ENCODE measurements at regions not wholly inside any gene's neighbourhood (a gene's known extent, or its start where the extent isn't known, plus 50 kb on each side); places are given as distances from the start of the nearest gene placed in this dataset.

DNA sequence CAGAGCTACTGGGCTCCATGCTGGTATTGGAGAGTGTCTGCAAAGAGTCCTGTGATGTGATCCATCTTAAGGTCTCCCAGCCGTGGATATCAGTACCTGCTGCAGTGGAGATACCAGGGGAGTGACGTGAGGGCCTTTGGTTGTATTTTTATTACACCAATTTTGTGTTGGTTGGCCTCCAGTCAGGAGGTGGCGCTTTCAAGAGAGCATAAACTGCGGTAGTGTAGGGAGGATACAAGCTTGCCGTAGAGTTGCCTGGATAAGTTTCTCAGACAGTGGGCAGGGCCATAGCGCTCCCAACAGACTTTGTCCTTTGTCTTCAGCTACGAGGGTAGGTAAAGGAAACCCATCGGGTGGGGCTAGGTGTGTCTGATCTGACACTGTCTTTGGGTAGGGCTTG, 113.0 kb upstream of the CEP162 start:
- H3K27ac ChIP-seq: no peak overlapping the region
- no peak for TF ChIP-seq Cebpa-rat (IDR thresholded peaks at IDR 0.05)
- H3K4me3 ChIP-seq: no peak overlapping the region
- H3K9ac ChIP-seq: no peak overlapping the region
- H3K36me3 ChIP-seq: no peaks in the 10 kb centered on the region
- no peaks in the 10 kb centered on the region for H3K4me1 ChIP-seq
- H4K20me1 ChIP-seq: no peaks in the 10 kb centered on the region
- H3K9me3 ChIP-seq (replicated peaks in 1 of 11): peaks cover 0 to 23% (median 0%) of the 10 kb centered on the region in 11 experiments; a peak in 6 of 22 replicates
- no peak overlapping the region for H3K4me2 ChIP-seq
- no peaks in the 10 kb centered on the region for H3K27me3 ChIP-seq

DNA sequence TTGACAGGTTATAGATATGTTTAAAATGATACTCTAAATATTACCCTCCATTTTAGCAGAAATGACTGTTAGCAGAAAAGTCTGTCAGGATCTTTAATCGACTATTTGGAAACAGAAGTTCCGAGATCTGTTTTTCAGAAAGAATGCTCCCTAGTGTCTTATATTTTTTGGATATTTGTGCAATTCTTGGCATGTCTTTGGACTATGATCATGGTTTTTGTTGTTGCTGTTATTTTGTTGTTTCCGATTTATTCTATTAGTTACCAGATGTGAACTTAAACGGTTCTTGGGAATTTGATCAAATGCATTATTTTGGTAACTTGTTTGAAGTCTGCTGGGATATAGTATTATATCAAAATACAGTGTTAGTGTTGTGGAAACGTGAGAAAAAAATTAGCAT, 106.4 kb upstream of the CEP162 start:
- H3K27ac ChIP-seq: no peak overlapping the region
- H3K36me3 ChIP-seq: no peaks in the 10 kb centered on the region
- no peak overlapping the region for H3K9ac ChIP-seq
- peaks cover 0 to 8% (median 0%) of the 10 kb centered on the region in 11 experiments; a peak in 4 of 22 replicates for H3K9me3 ChIP-seq (replicated peaks in 1 of 11)
- H4K20me1 ChIP-seq: no peaks in the 10 kb centered on the region
- no peak overlapping the region for H3K4me2 ChIP-seq
- no peak for TF ChIP-seq Cebpa-rat (IDR thresholded peaks at IDR 0.05)
- no peak overlapping the region for H3K4me3 ChIP-seq
- no peaks in the 10 kb centered on the region for H3K27me3 ChIP-seq
- H3K4me1 ChIP-seq: peaks cover 0 to 15% (median 0%) of the 10 kb centered on the region in 10 experiments; a peak in 3 of 20 replicates

DNA sequence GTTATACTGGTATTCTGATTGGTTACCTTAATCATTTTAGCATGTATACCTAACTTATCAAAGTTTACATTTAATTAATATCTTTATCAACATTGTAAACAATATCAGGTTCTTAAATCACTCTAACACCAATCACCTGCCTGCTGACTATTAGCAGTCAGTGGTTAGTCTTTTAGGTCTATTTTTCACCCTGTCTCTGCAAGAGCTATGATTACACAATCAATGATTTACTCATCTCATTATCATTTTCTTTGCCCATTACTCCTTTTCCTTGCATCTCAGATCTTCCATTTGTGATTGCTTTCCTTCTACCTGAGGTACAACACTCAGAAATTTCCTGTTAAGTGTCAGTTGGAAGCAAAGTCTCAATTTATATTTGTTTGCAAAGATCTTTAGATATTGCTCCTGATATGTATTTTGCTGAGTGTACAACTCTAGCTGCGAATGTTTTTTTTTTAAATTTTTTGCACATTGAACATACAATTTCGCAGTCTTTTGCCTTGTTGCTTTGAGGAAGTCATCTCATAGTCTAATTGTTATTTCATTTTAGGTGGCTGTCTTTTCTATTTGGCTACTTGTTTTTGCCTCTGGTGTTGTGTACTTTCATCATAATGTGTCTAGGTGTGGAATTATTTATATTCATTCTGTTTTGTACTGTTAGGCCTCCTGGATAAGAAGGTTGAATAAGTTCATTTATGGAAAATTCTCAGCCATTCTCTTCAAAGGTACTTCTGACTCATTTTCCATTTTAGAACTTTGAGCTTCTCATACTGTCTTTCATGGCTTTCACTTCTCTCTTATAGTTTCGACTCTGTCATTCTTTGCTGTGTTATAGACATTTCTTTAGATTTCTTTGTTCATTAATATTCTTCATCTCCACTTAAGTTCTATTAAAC, 104.9 kb upstream of the CEP162 start:
- H3K4me2 ChIP-seq: peak overlapping the region in 1 of 11 experiments; percentile 31; a peak in 1 of 22 replicates
- H3K4me1 ChIP-seq: peaks cover 0 to 15% (median 0%) of the 10 kb centered on the region in 10 experiments; a peak in 3 of 20 replicates
- TF ChIP-seq Cebpa-rat (IDR thresholded peaks at IDR 0.05): no peak
- H4K20me1 ChIP-seq: no peaks in the 10 kb centered on the region
- no peak overlapping the region for H3K4me3 ChIP-seq
- no peaks in the 10 kb centered on the region for H3K36me3 ChIP-seq
- H3K27ac ChIP-seq: no peak overlapping the region
- H3K27me3 ChIP-seq: no peaks in the 10 kb centered on the region
- H3K9me3 ChIP-seq (replicated peaks in 1 of 11): peaks cover 0 to 8% (median 0%) of the 10 kb centered on the region in 11 experiments; a peak in 4 of 22 replicates
- no peak overlapping the region for H3K9ac ChIP-seq

DNA sequence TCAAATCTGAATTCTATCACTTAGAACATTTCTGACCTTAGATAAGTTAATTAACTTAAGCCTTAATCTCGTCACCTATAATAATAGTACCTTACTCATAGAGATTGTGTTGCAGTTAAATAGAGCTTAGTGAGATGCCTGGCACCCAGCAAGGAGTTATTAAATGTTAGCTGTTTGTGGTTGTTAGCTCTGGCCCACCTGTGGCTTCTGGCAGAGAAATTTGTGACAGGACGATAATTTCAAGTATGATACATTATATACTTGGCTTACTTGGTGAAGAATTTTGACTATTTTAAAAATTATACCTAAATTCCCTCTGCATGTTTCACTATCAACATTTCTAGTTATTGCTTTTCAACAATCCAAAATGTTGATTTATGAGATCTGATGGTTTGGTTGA, 102.9 kb upstream of the CEP162 start:
- H3K9ac ChIP-seq: no peak overlapping the region
- no peak overlapping the region for H3K27ac ChIP-seq
- no peaks in the 10 kb centered on the region for H4K20me1 ChIP-seq
- H3K27me3 ChIP-seq: no peaks in the 10 kb centered on the region
- TF ChIP-seq Cebpa-rat (IDR thresholded peaks at IDR 0.05): no peak
- no peak overlapping the region for H3K4me3 ChIP-seq
- no peaks in the 10 kb centered on the region for H3K36me3 ChIP-seq
- no peak overlapping the region for H3K4me2 ChIP-seq
- peaks cover 0 to 15% (median 0%) of the 10 kb centered on the region in 10 experiments; a peak in 3 of 20 replicates for H3K4me1 ChIP-seq
- H3K9me3 ChIP-seq (replicated peaks in 1 of 11): no peaks in the 10 kb centered on the region

DNA sequence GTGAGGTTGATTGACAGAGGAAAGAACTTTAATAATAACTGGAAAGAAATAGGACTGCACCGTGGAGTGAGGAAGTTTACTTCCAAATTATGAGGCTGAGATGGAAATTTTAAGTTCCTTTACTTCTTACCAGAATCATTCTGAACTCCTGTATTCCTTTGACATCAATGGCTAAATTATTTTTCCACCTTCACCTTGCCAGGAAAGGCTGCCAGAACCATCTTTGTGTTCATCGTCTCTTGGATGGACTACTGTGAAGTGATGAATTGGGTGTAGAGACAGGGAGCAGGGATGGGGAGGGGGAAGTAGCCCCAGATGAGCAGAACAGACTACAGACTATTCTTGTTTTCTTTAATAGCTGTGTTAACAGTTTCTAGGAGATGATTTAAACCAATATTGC, 102.1 kb upstream of the CEP162 start:
- H3K9ac ChIP-seq: no peak overlapping the region
- no peak overlapping the region for H3K4me2 ChIP-seq
- H3K36me3 ChIP-seq: no peaks in the 10 kb centered on the region
- no peaks in the 10 kb centered on the region for H4K20me1 ChIP-seq
- H3K4me3 ChIP-seq: no peak overlapping the region
- no peak for TF ChIP-seq Cebpa-rat (IDR thresholded peaks at IDR 0.05)
- H3K4me1 ChIP-seq: peaks cover 0 to 15% (median 0%) of the 10 kb centered on the region in 10 experiments; a peak in 3 of 20 replicates
- H3K9me3 ChIP-seq (replicated peaks in 1 of 11): no peaks in the 10 kb centered on the region
- H3K27ac ChIP-seq: no peak overlapping the region
- H3K27me3 ChIP-seq: no peaks in the 10 kb centered on the region

DNA sequence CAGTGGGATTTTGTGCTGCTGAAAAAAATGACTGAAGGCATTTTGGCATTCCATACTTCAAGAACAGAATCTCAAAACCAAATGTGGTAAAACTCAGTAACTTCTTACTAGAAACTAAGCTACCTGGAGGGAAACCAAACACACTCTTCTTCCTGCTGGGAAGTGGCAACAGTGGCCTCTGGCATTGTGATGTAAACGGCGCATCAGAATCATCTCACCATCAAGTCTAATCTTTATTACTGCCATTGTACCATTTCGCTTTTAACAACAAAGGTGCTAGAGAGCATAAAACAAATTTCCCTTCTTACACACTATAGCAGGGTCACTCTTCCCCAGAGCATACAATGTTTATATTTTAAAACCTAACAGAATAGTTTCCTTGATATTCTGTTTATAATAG, 101.6 kb upstream of the CEP162 start:
- H3K36me3 ChIP-seq: no peaks in the 10 kb centered on the region
- H3K4me1 ChIP-seq: peaks cover 0 to 15% (median 0%) of the 10 kb centered on the region in 10 experiments; a peak in 3 of 20 replicates
- no peaks in the 10 kb centered on the region for H3K9me3 ChIP-seq (replicated peaks in 1 of 11)
- H3K27ac ChIP-seq: no peak overlapping the region
- no peak for TF ChIP-seq Cebpa-rat (IDR thresholded peaks at IDR 0.05)
- no peak overlapping the region for H3K4me2 ChIP-seq
- no peak overlapping the region for H3K9ac ChIP-seq
- no peaks in the 10 kb centered on the region for H3K27me3 ChIP-seq
- H4K20me1 ChIP-seq: no peaks in the 10 kb centered on the region
- no peak overlapping the region for H3K4me3 ChIP-seq

DNA sequence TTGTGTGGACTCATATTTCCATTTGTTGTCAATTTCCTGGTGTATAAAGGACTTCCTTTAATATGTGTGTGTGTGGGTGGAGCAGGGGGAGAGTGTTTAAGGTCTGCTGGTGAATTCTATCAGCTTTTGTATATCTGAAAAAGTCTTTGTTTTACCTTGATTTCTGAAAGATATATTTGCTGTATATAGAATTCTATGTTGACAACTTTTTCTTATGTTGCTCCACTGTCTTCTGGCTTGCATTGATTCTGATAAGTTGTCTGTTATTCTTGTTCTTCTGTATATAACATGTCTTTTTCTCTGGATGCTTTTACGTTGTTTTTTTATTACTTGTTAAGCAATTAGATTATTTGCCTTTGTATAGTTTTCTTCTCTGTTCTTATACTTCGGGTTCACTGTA, 90.0 kb upstream of the CEP162 start:
- TF ChIP-seq Cebpa-rat (IDR thresholded peaks at IDR 0.05): no peak
- H3K27me3 ChIP-seq: no peaks in the 10 kb centered on the region
- H3K36me3 ChIP-seq: no peaks in the 10 kb centered on the region
- H3K9me3 ChIP-seq (replicated peaks in 1 of 11): peaks cover 0 to 13% (median 0%) of the 10 kb centered on the region in 11 experiments; a peak in 1 of 22 replicates
- no peak overlapping the region for H3K4me3 ChIP-seq
- peaks cover 0 to 25% (median 0%) of the 10 kb centered on the region in 10 experiments; a peak in 6 of 20 replicates for H3K4me1 ChIP-seq
- no peak overlapping the region for H3K9ac ChIP-seq
- no peaks in the 10 kb centered on the region for H4K20me1 ChIP-seq
- H3K27ac ChIP-seq: no peak overlapping the region
- no peak overlapping the region for H3K4me2 ChIP-seq

DNA sequence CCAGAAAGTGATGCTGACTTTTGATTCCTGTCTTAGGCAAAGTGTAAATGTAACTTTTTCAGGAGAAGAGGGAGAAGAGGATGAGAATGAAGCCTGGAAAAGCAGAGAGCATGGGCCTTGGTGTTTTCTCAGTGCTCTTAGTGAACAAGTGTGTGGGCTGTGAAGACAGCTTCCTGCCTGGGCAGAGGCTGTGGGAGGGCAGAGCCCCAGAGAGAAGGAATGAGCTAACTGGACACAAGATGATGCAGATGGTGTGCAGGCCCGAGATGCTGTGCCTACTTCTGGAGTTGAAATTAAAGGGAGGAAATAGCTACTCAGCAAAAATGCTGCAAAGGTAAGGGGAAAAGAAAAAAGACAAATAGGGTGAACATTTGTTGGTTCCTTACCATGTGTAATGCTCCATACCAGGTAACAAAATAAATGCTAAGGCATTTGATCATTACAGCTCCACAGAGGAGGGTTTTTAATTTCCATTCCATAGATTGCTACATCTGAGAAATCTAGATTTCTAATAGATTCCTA, 87.0 kb upstream of the CEP162 start:
- TF ChIP-seq Cebpa-rat (IDR thresholded peaks at IDR 0.05): no peak

DNA sequence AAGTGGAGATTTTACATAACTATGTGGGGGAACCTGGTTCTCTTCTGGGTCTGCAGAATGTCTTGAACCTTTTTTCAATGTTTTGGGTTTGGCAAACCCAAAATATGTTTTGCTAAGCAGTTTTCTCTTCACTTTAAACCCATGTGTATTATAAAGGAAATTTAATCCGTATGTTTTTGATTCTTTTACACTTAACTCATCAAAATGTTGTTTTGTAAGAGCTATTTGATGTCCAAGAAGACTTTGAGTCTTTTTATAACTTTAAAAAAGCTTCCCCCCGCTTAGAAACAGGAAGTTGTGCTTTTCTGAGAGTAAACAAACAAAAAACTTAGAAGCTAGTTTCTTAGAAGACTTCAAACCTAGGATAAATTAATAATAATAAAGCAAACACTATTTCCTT, 81.9 kb upstream of the CEP162 start:
- Histone ChIP-seq H3K4me2 (no peak overlapping the region), H3K9me3 (replicated peaks in 1 of 11) (no peaks in the 10 kb centered on the region), H3K36me3 (no peaks in the 10 kb centered on the region), H3K27ac (no peak overlapping the region), H3K9ac (no peak overlapping the region), H3K27me3 (no peaks in the 10 kb centered on the region), H3K4me1 (peaks cover 0 to 26% (median 0%) of the 10 kb centered on the region in 10 experiments; a peak in 6 of 20 replicates), H3K4me3 (no peak overlapping the region), H4K20me1 (no peaks in the 10 kb centered on the region)
- TF ChIP-seq Cebpa-rat (IDR thresholded peaks at IDR 0.05): no peak

More for the DNA sequence above, 87.0 kb upstream of the CEP162 start:
- no peaks in the 10 kb centered on the region for H4K20me1 ChIP-seq
- no peak overlapping the region for H3K9ac ChIP-seq
- H3K27me3 ChIP-seq: no peaks in the 10 kb centered on the region
- no peak overlapping the region for H3K4me3 ChIP-seq
- peaks cover 0 to 28% (median 0%) of the 10 kb centered on the region in 10 experiments; a peak in 6 of 20 replicates for H3K4me1 ChIP-seq
- H3K9me3 ChIP-seq (replicated peaks in 1 of 11): peaks cover 0 to 13% (median 0%) of the 10 kb centered on the region in 11 experiments; a peak in 1 of 22 replicates
- H3K4me2 ChIP-seq: peak overlapping the region in 4 of 11 experiments; percentile 14 to 48 (median 16); a peak in 3 of 22 replicates
- no peaks in the 10 kb centered on the region for H3K36me3 ChIP-seq
- H3K27ac ChIP-seq: no peak overlapping the region
